Mesothelial cell of epicardium (in vitro differentiated cells): ENCODE measurements at regions not wholly inside any gene's neighbourhood (a gene's known extent, or its start where the extent isn't known, plus 50 kb on each side); places are given as distances from the start of the nearest gene placed in this dataset.

ENCODE experiments used
- DNase-seq, 2 experiments: peaks; one replicate each; pipeline ENCODE4 v3.0.0; 2021; ENCODE audit warnings: low spot score in 2 of 2; ENCODE audit not compliant: unreplicated experiment in 2 of 2
- H3K27ac Mint-ChIP-seq: 2 replicates; pipeline ENCODE4 v1.8.0; 2021; ENCODE audit warnings: mixed read lengths
- H3K27me3 Mint-ChIP-seq: 2 replicates; pipeline ENCODE4 v1.8.0; 2021; ENCODE audit warnings: low read depth, mixed read lengths
- H3K36me3 Mint-ChIP-seq: 2 replicates; pipeline ENCODE4 v1.8.0; 2021; ENCODE audit warnings: mixed read lengths
- H3K4me1 Mint-ChIP-seq: 2 replicates; pipeline ENCODE4 v1.8.0; 2021; ENCODE audit warnings: mixed read lengths
- H3K4me3 Mint-ChIP-seq: 2 replicates; pipeline ENCODE4 v1.8.0; 2021; ENCODE audit warnings: mild to moderate bottlenecking, moderate library complexity, mixed read lengths
- H3K9me3 Mint-ChIP-seq: 2 replicates; pipeline ENCODE4 v1.8.0; 2021; ENCODE audit warnings: mixed read lengths
- CTCF ChIP-seq: fragments of 200-600 bp; sonication (generic); IDR thresholded peaks from one replicate; pipeline ENCODE4 v1.5.0; 2021; ENCODE audit warnings: antibody characterized with exemption; ENCODE audit not compliant: unreplicated experiment

- Mint-ChIP-seq H3K27ac (no peak overlapping the region), H3K4me1 (peaks cover 8% of the 10 kb centered on the region), H3K27me3 (no peaks in the 10 kb centered on the region), H3K9me3 (peaks cover 2% of the 10 kb centered on the region), H3K36me3 (no peaks in the 10 kb centered on the region), H3K4me3 (no peak overlapping the region)
- TF ChIP-seq CTCF, result no peak
- no peak for DNase-seq
These were observed 109.4 kb upstream of the MBNL1 start for GRCh38 chr3:152159328-152159727.

GRCh38 chr3:152160350-152161011 lies 108.2 kb upstream of the MBNL1 start:
- Mint-ChIP-seq H3K4me3 (no peak overlapping the region), H3K27ac (no peak overlapping the region), H3K4me1 (peaks cover 5% of the 10 kb centered on the region), H3K9me3 (peaks cover 13% of the 10 kb centered on the region), H3K27me3 (no peaks in the 10 kb centered on the region), H3K36me3 (no peaks in the 10 kb centered on the region)
- no peak for DNase-seq
- TF ChIP-seq CTCF, result no peak

GRCh38 chr3:152172460-152172859 lies 96.3 kb upstream of the MBNL1 start:
- no peak overlapping the region for H3K4me3 Mint-ChIP-seq
- no peaks in the 10 kb centered on the region for H3K36me3 Mint-ChIP-seq
- H3K27ac Mint-ChIP-seq, result no peak overlapping the region
- DNase-seq, result no peak
- no peaks in the 10 kb centered on the region for H3K27me3 Mint-ChIP-seq
- no peak for TF ChIP-seq CTCF
- peaks cover 22% of the 10 kb centered on the region for H3K4me1 Mint-ChIP-seq
- peaks cover 9% of the 10 kb centered on the region for H3K9me3 Mint-ChIP-seq

GRCh38 chr3:152173627-152174026 lies 95.1 kb upstream of the MBNL1 start:
- H3K9me3 Mint-ChIP-seq, result peaks cover 13% of the 10 kb centered on the region
- H3K27me3 Mint-ChIP-seq, result no peaks in the 10 kb centered on the region
- H3K27ac Mint-ChIP-seq, result no peak overlapping the region
- no peak overlapping the region for H3K4me3 Mint-ChIP-seq
- no peak for TF ChIP-seq CTCF
- H3K36me3 Mint-ChIP-seq, result no peaks in the 10 kb centered on the region
- no peak for DNase-seq
- peaks cover 22% of the 10 kb centered on the region for H3K4me1 Mint-ChIP-seq

GRCh38 chr3:152174876-152175527 lies 93.7 kb upstream of the MBNL1 start:
- Mint-ChIP-seq H3K27me3 (no peaks in the 10 kb centered on the region), H3K9me3 (peaks cover 13% of the 10 kb centered on the region), H3K36me3 (no peaks in the 10 kb centered on the region), H3K4me1 (peaks cover 22% of the 10 kb centered on the region), H3K27ac (no peak overlapping the region), H3K4me3 (no peak overlapping the region)
- TF ChIP-seq CTCF, result no peak
- no peak for DNase-seq
